SKM-1 treated with dmso at 0.1 percent for 144 hours (cell line): ENCODE measurements at regions not wholly inside any gene's neighbourhood (a gene's known extent, or its start where the extent isn't known, plus 50 kb on each side); places are given as distances from the start of the nearest gene placed in this dataset.

ENCODE experiments used
- DNase-seq: peaks from one replicate; lab custom pipeline; 2025; ENCODE audit not compliant: unreplicated experiment; lab: John Stamatoyannopoulos, UW

GRCh38 chr11:112835591-112836255, 125.5 kb upstream of the NCAM1 start:
- DNase-seq, result no peak

GRCh38 chr11:112836256-112836602, 125.0 kb upstream of the NCAM1 start:
- no peak for DNase-seq

GRCh38 chr11:112837162-112837826, 123.9 kb upstream of the NCAM1 start:
- DNase-seq, result no peak

GRCh38 chr11:112839051-112839450, 122.2 kb upstream of the NCAM1 start:
- no peak for DNase-seq

- no peak for DNase-seq
These were observed 119.5 kb upstream of the NCAM1 start for GRCh38 chr11:112841729-112842128.

- no peak for DNase-seq
These were observed 119.1 kb upstream of the NCAM1 start for GRCh38 chr11:112842151-112842550.

- DNase-seq, result no peak
These were observed 116.7 kb upstream of the NCAM1 start for GRCh38 chr11:112844517-112844916.

GRCh38 chr11:112847568-112847967, 113.7 kb upstream of the NCAM1 start:
- DNase-seq, result no peak

- DNase-seq, result no peak
These were observed 108.9 kb upstream of the NCAM1 start for GRCh38 chr11:112852143-112852866.

- no peak for DNase-seq
These were observed 105.1 kb upstream of the NCAM1 start for GRCh38 chr11:112856133-112856532.

GRCh38 chr11:112856591-112856990, 104.6 kb upstream of the NCAM1 start:
- no peak for DNase-seq

GRCh38 chr11:112858289-112859023, 102.8 kb upstream of the NCAM1 start:
- DNase-seq, result no peak

- DNase-seq, result no peak
These were observed 101.4 kb upstream of the NCAM1 start for GRCh38 chr11:112859787-112860186.

- no peak for DNase-seq
These were observed 99.9 kb upstream of the NCAM1 start for GRCh38 chr11:112861356-112861755.

- DNase-seq, result no peak
These were observed 97.9 kb upstream of the NCAM1 start for GRCh38 chr11:112863305-112863704.

- no peak for DNase-seq
These were observed 96.5 kb upstream of the NCAM1 start for GRCh38 chr11:112864672-112865071.

GRCh38 chr11:112871909-112872500, 89.2 kb upstream of the NCAM1 start:
- DNase-seq, result no peak

- no peak for DNase-seq
These were observed 86.2 kb upstream of the NCAM1 start for GRCh38 chr11:112874980-112875379.

GRCh38 chr11:112877581-112877980, 83.6 kb upstream of the NCAM1 start:
- no peak for DNase-seq

- DNase-seq, result no peak
These were observed 83.1 kb upstream of the NCAM1 start for GRCh38 chr11:112878033-112878601.

GRCh38 chr11:112880495-112880894, 80.7 kb upstream of the NCAM1 start:
- no peak for DNase-seq
